HAP-1 (cell line): ENCODE measurements at regions not wholly inside any gene's neighbourhood (a gene's known extent, or its start where the extent isn't known, plus 50 kb on each side); places are given as distances from the start of the nearest gene placed in this dataset.

Source experiments
- DNase-seq, 2 experiments: peaks; one replicate each; pipeline ENCODE4 v3.0.0-alpha.2; 2016 to 2020; ENCODE audit warnings: low spot score in 2 of 2
- H3K27me3 ChIP-seq: fragments of 250-450 bp; sonication (Bioruptor Pico); 2 replicates; pipeline ENCODE4 v1.5.1; 2020; ENCODE audit warnings: low read depth, mild to moderate bottlenecking, moderate library complexity
- H3K36me3 ChIP-seq: fragments of 250-450 bp; sonication (Bioruptor Pico); replicated peaks from 2 replicates; pipeline ENCODE4 v1.5.1; 2020; ENCODE audit warnings: mild to moderate bottlenecking
- H3K4me1 ChIP-seq: fragments of 250-450 bp; sonication (Bioruptor Pico); 2 replicates; pipeline ENCODE4 v1.5.1; 2020; ENCODE audit warnings: mild to moderate bottlenecking
- H3K4me3 ChIP-seq: fragments of 250-450 bp; sonication (Bioruptor Pico); 2 replicates; pipeline ENCODE4 v1.5.1; 2020; ENCODE audit warnings: mild to moderate bottlenecking, moderate library complexity
- H3K9me3 ChIP-seq: fragments of 250-450 bp; sonication (Bioruptor Pico); 2 replicates; pipeline ENCODE4 v1.5.1; 2020; ENCODE audit warnings: mild to moderate bottlenecking, moderate library complexity
- in situ Hi-C: fragments of 300-500 bp; cut with MboI; formaldehyde crosslinking; loops from 3 replicates; pipeline ENCODE4 v1.14.3; 2020; ENCODE audit warnings: low sequenced_read_pairs, inconsistent platforms, mixed read lengths

GRCh38 chr3:65303431-65303830 is 615.6 kb upstream of the ADAMTS9 start:
- Histone ChIP-seq H3K4me1 (no peaks in the 10 kb centered on the region), H3K4me3 (no peak overlapping the region), H3K27me3 (peaks cover 22% of the 10 kb centered on the region), H3K9me3 (no peaks in the 10 kb centered on the region), H3K36me3 (no peaks in the 10 kb centered on the region)
- in situ Hi-C loops, result no loop called here
- DNase-seq, result no peak

- Histone ChIP-seq H3K27me3 (peaks cover 5% of the 10 kb centered on the region; the same call in 1 of the 2 replicates), H3K4me3 (no peak overlapping the region), H3K4me1 (no peaks in the 10 kb centered on the region), H3K9me3 (no peaks in the 10 kb centered on the region), H3K36me3 (no peaks in the 10 kb centered on the region)
- DNase-seq, result peak in 1 of 2 experiments; percentile 15
- in situ Hi-C loops, result no loop called here
Observed at GRCh38 chr3:65291448-65292125, 603.8 kb upstream of the ADAMTS9 start.

- Histone ChIP-seq H3K27me3 (no peaks in the 10 kb centered on the region; the same call in 1 of the 2 replicates), H3K4me3 (no peak overlapping the region), H3K9me3 (no peaks in the 10 kb centered on the region), H3K36me3 (no peaks in the 10 kb centered on the region), H3K4me1 (no peaks in the 10 kb centered on the region)
- no peak for DNase-seq
- in situ Hi-C loops, result no loop called here
Observed at GRCh38 chr3:65288776-65289175, 601.0 kb upstream of the ADAMTS9 start.

GRCh38 chr3:65285956-65286355 is 598.2 kb upstream of the ADAMTS9 start:
- no peaks in the 10 kb centered on the region for H3K36me3 ChIP-seq
- in situ Hi-C loops, result no loop called here
- H3K9me3 ChIP-seq, result no peaks in the 10 kb centered on the region
- peaks cover 2% of the 10 kb centered on the region; the same call in 1 of the 2 replicates for H3K27me3 ChIP-seq
- no peak overlapping the region for H3K4me3 ChIP-seq
- no peak for DNase-seq
- H3K4me1 ChIP-seq, result no peaks in the 10 kb centered on the region

- no peak overlapping the region for H3K4me3 ChIP-seq
- no peak for DNase-seq
- in situ Hi-C loops, result no loop called here
- no peaks in the 10 kb centered on the region for H3K4me1 ChIP-seq
- no peaks in the 10 kb centered on the region for H3K36me3 ChIP-seq
- peaks cover 2% of the 10 kb centered on the region; the same call in 1 of the 2 replicates for H3K27me3 ChIP-seq
- no peaks in the 10 kb centered on the region for H3K9me3 ChIP-seq
Observed at GRCh38 chr3:65284961-65285360, 597.2 kb upstream of the ADAMTS9 start.

GRCh38 chr3:65284546-65284945 is 596.7 kb upstream of the ADAMTS9 start:
- DNase-seq, result no peak
- Histone ChIP-seq H3K36me3 (no peaks in the 10 kb centered on the region), H3K4me3 (no peak overlapping the region), H3K27me3 (peaks cover 2% of the 10 kb centered on the region; the same call in 1 of the 2 replicates), H3K4me1 (no peaks in the 10 kb centered on the region), H3K9me3 (no peaks in the 10 kb centered on the region)
- in situ Hi-C loops, result no loop called here

GRCh38 chr3:65279225-65279782 is 591.5 kb upstream of the ADAMTS9 start:
- no peak overlapping the region for H3K4me3 ChIP-seq
- in situ Hi-C loops, result no loop called here
- H3K9me3 ChIP-seq, result no peaks in the 10 kb centered on the region
- H3K4me1 ChIP-seq, result no peaks in the 10 kb centered on the region
- H3K27me3 ChIP-seq, result 0 out of 2 replicates have a peak, but pooled peaks cover 2% of the 10 kb centered on the region
- H3K36me3 ChIP-seq, result no peaks in the 10 kb centered on the region
- no peak for DNase-seq

GRCh38 chr3:65277798-65278197 is 590.0 kb upstream of the ADAMTS9 start:
- Histone ChIP-seq H3K4me3 (no peak overlapping the region), H3K9me3 (no peaks in the 10 kb centered on the region), H3K4me1 (no peaks in the 10 kb centered on the region), H3K27me3 (0 out of 2 replicates have a peak, but pooled peaks cover 2% of the 10 kb centered on the region), H3K36me3 (no peaks in the 10 kb centered on the region)
- no peak for DNase-seq
- in situ Hi-C loops, result no loop called here

GRCh38 chr3:65276551-65276950 is 588.8 kb upstream of the ADAMTS9 start:
- no peaks in the 10 kb centered on the region for H3K4me1 ChIP-seq
- in situ Hi-C loops, result no loop called here
- DNase-seq, result no peak

GRCh38 chr3:65268426-65268825 is 580.6 kb upstream of the ADAMTS9 start:
- Histone ChIP-seq H3K9me3 (no peaks in the 10 kb centered on the region), H3K27me3 (no peaks in the 10 kb centered on the region; the same call in 1 of the 2 replicates), H3K36me3 (no peaks in the 10 kb centered on the region), H3K4me1 (no peaks in the 10 kb centered on the region), H3K4me3 (no peak overlapping the region)
- DNase-seq, result no peak
- in situ Hi-C loops, result no loop called here

More at GRCh38 chr3:65276551-65276950, 588.8 kb upstream of the ADAMTS9 start:
- Histone ChIP-seq H3K36me3 (no peaks in the 10 kb centered on the region), H3K4me3 (no peak overlapping the region), H3K27me3 (0 out of 2 replicates have a peak, but pooled peaks cover 1% of the 10 kb centered on the region), H3K9me3 (no peaks in the 10 kb centered on the region)

- no peaks in the 10 kb centered on the region for H3K4me1 ChIP-seq
- no peaks in the 10 kb centered on the region; the same call in 1 of the 2 replicates for H3K27me3 ChIP-seq
- no peaks in the 10 kb centered on the region for H3K36me3 ChIP-seq
- in situ Hi-C loops, result no loop called here
- no peak for DNase-seq
- H3K9me3 ChIP-seq, result no peaks in the 10 kb centered on the region
- H3K4me3 ChIP-seq, result no peak overlapping the region
Observed at GRCh38 chr3:65265942-65266590, 578.3 kb upstream of the ADAMTS9 start.

GRCh38 chr3:65265511-65265910 is 577.7 kb upstream of the ADAMTS9 start:
- Histone ChIP-seq H3K9me3 (no peaks in the 10 kb centered on the region), H3K27me3 (no peaks in the 10 kb centered on the region; the same call in 1 of the 2 replicates), H3K4me3 (no peak overlapping the region), H3K36me3 (no peaks in the 10 kb centered on the region), H3K4me1 (no peaks in the 10 kb centered on the region)
- in situ Hi-C loops, result no loop called here
- no peak for DNase-seq

GRCh38 chr3:65262548-65262947 is 574.7 kb upstream of the ADAMTS9 start:
- in situ Hi-C loops, result no loop called here
- no peak overlapping the region for H3K4me3 ChIP-seq
- DNase-seq, result no peak

GRCh38 chr3:65259946-65260345 is 572.1 kb upstream of the ADAMTS9 start:
- Histone ChIP-seq H3K9me3 (no peaks in the 10 kb centered on the region), H3K36me3 (no peaks in the 10 kb centered on the region), H3K27me3 (no peaks in the 10 kb centered on the region), H3K4me1 (no peaks in the 10 kb centered on the region), H3K4me3 (no peak overlapping the region)
- DNase-seq, result no peak
- in situ Hi-C loops, result no loop called here

More at GRCh38 chr3:65262548-65262947, 574.7 kb upstream of the ADAMTS9 start:
- H3K27me3 ChIP-seq, result no peaks in the 10 kb centered on the region; the same call in 1 of the 2 replicates
- no peaks in the 10 kb centered on the region for H3K9me3 ChIP-seq
- H3K4me1 ChIP-seq, result no peaks in the 10 kb centered on the region
- H3K36me3 ChIP-seq, result no peaks in the 10 kb centered on the region
